NT2/D1 (cell line): ENCODE measurements at regions not wholly inside any gene's neighbourhood (a gene's known extent, or its start where the extent isn't known, plus 50 kb on each side); places are given as distances from the start of the nearest gene placed in this dataset.

Experiments used
- SUZ12 ChIP-seq: IDR thresholded peaks from 2 replicates; pipeline ENCODE4 v1.6.1; 2011; ENCODE audit not compliant: insufficient read length, insufficient read depth; ENCODE audit errors: extremely low read depth
- ZNF274 ChIP-seq: IDR thresholded peaks from 2 replicates; pipeline ENCODE4 v1.6.1; 2011; ENCODE audit warnings: mild to moderate bottlenecking, low read depth, low read length

DNA sequence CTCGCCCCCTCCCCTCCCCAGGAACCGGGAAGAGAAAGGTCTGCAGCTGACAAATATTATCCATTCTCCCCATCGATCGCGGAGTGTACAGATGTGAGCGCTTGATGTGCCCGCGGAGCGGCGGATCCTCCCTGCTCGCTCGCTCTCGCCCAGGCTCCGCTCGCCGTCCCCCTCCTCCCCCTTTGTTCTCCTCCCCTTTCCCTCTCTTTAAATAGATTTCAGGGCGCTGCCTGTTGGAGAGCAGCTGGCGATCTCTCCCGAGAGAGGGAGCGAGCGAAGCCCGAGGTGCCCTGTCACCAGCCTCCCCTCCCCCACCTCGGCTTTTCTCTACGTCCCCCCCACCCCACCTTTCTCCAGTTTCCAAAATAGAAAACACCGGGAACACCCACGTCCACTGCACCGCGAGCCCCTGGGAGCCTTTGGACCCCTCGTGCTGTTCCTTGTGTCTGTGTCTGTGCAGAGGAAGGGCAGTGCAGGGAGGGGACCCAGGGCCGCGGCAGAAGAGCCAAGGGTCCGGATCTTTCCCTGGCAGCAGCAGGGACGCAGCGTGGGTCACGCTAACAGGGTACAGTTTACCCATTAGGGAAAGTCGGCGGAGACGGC is 56.6 kb upstream of the BCOR start:
- no peak for TF ChIP-seq ZNF274
- TF ChIP-seq SUZ12 = no peak
